Activated CD8-positive, alpha-beta memory T cell treated with anti-CD3 and anti-CD28 coated beads for 1 hour (primary cell): ENCODE measurements at regions not wholly inside any gene's neighbourhood (a gene's known extent, or its start where the extent isn't known, plus 50 kb on each side); places are given as distances from the start of the nearest gene placed in this dataset.
"Not testable (repeated sequence)": the region's sequence is repeated elsewhere in the genome, so short reads cannot be mapped to it uniquely, and the experiment has no call there.

Source experiments
- DNase-seq, 2 donors: peaks; one replicate each; pipeline ENCODE4 v3.0.0-alpha.2; 2020; ENCODE audit warnings: low read depth in 1 of 2; ENCODE audit errors: extremely low read depth in 1 of 2

GRCh38 chr6:11486959-11487358 lies 50.6 kb upstream of the TMEM170B start:
- DNase-seq, result no peak

- DNase-seq, result no peak
Measured at GRCh38 chr6:11486486-11486885, 51.1 kb upstream of the TMEM170B start.

- DNase-seq, result no peak
Measured at GRCh38 chr6:11486051-11486450, 51.5 kb upstream of the TMEM170B start.

GRCh38 chr6:11485271-11485670 lies 52.3 kb upstream of the TMEM170B start:
- DNase-seq, result no peak

GRCh38 chr6:11484441-11484840 lies 53.1 kb upstream of the TMEM170B start:
- DNase-seq, result no peak

GRCh38 chr6:11482616-11483015 lies 54.9 kb upstream of the TMEM170B start:
- DNase-seq, result no peak

GRCh38 chr6:11480541-11480940 lies 57.0 kb upstream of the TMEM170B start:
- no peak for DNase-seq

- DNase-seq, result no peak
Measured at GRCh38 chr6:11479296-11479695, 58.3 kb upstream of the TMEM170B start.

GRCh38 chr6:11478586-11478985 lies 59.0 kb upstream of the TMEM170B start:
- DNase-seq, result no peak

- DNase-seq, result no peak
Measured at GRCh38 chr6:11475016-11475415, 62.5 kb upstream of the TMEM170B start.

- no peak for DNase-seq
Measured at GRCh38 chr6:11473008-11473740, 64.4 kb upstream of the TMEM170B start.

- DNase-seq, result no peak
Measured at GRCh38 chr6:11471261-11471660, 66.3 kb upstream of the TMEM170B start.

GRCh38 chr6:11469684-11470083 lies 67.9 kb upstream of the TMEM170B start:
- DNase-seq, result no peak

- not testable (repeated sequence) for DNase-seq
Measured at GRCh38 chr6:11468271-11468670, 69.3 kb upstream of the TMEM170B start.

- DNase-seq, result no peak
Measured at GRCh38 chr6:11467364-11467763, 70.2 kb upstream of the TMEM170B start.

GRCh38 chr6:11463398-11463780 lies 74.2 kb upstream of the TMEM170B start:
- DNase-seq, result no peak

GRCh38 chr6:11462742-11463397 lies 74.7 kb upstream of the TMEM170B start:
- DNase-seq, result no peak

GRCh38 chr6:11460837-11461661 lies 76.5 kb upstream of the TMEM170B start:
- DNase-seq, result no peak

GRCh38 chr6:11460001-11460668 lies 77.4 kb upstream of the TMEM170B start:
- DNase-seq, result no peak

- DNase-seq, result no peak
Measured at GRCh38 chr6:11459079-11459610, 78.4 kb upstream of the TMEM170B start.

GRCh38 chr6:11458509-11458908 lies 79.0 kb upstream of the TMEM170B start:
- DNase-seq, result no peak
